ENCODE measurements at regions not wholly inside any gene's neighbourhood (a gene's known extent, or its start where the extent isn't known, plus 50 kb on each side); places are given as distances from the start of the nearest gene placed in this dataset.
"Not testable (repeated sequence)": the region's sequence is repeated elsewhere in the genome, so short reads cannot be mapped to it uniquely, and the experiment has no call there.

DNA sequence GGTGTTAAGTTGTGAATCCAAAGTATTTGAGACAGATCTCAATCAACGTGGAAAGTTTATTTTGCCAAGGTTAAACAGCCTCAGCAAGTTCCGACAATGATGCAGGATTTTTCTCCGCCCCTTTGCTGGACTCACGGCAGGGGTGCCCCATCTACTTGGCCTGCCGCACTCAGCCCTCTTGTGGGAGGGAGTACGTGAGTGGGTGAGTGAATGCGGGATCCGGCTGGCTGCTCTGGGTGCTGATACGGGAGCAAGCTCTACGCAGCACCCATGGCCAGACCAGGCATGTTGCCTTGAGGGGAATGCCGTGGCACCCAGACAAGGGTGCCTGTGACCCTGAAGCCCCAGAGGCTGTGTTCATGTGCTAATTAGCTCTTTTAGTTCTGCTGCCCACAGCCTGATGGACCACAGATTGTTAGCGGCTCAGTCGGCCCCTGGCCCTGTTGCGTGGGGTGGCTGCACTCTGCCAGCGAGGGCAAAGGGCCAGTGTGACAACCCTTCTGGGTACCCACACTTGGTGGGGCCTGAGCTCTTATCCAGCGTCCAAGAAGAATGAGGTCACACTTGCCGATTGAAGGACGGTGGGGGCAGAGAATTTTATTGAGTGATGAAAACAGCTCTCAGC, 81.2 kb upstream of the FAM153A start:
- not testable (repeated sequence) for H3K9me3 ChIP-seq (ENCODE audit: control insufficient read depth in 2 of 2, insufficient read depth in 1 of 2, low read depth in 1 of 2, low read length in 1 of 2); H3K36me3 ChIP-seq (ENCODE audit: control insufficient read depth in 2 of 2, insufficient read depth in 2 of 2, low read length in 1 of 2); H3K4me1 ChIP-seq (ENCODE audit: control insufficient read depth in 2 of 2, insufficient read depth in 2 of 2, low read length in 1 of 2); H3K27ac ChIP-seq (ENCODE audit: low read depth in 2 of 2, low read length in 1 of 2); H3K27me3 ChIP-seq (ENCODE audit: control insufficient read depth in 1 of 2, insufficient read depth in 2 of 2, low read length in 2 of 2); H3K4me3 ChIP-seq (ENCODE audit: low read depth in 1 of 2, low read length in 2 of 2)
- 57 to 63% methylated on average over 5 to 7 of the region's 18 CpGs for WGBS, 2 donors

DNA sequence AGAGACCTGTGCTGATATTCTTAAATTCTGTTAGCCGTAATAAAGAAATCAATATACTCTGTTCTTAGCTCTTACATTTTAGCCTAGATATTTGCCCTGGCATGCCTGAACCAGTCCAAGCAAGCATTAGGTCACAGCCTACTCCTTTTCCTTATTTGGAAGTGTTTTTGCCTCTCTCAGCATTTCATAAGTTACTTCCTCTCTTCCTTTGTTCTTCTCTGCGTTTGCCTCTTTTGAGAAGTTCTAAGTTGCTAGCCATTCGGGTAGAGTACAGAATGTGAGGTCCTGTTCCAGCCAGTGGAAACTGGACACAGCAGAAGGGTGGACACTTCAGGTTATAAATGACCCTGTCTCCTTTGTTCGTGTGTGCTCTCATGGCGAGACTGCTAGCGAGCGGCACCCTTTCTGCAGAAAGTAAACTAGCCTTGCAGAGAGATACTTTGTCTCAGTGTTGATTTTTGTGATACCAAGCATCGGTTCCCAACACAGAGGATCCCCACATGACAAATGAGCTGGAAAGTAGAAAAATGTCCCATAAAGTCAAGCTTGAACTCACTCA, 75.0 kb upstream of the FAM153A start:
- not testable (repeated sequence) for H3K27me3 ChIP-seq (ENCODE audit: control insufficient read depth in 1 of 2, insufficient read depth in 2 of 2, low read length in 2 of 2); H3K4me1 ChIP-seq (ENCODE audit: control insufficient read depth in 2 of 2, insufficient read depth in 2 of 2, low read length in 1 of 2); H3K36me3 ChIP-seq (ENCODE audit: control insufficient read depth in 2 of 2, insufficient read depth in 2 of 2, low read length in 1 of 2); H3K9me3 ChIP-seq (ENCODE audit: control insufficient read depth in 2 of 2, insufficient read depth in 1 of 2, low read depth in 1 of 2, low read length in 1 of 2); H3K4me3 ChIP-seq (ENCODE audit: low read depth in 1 of 2, low read length in 2 of 2); H3K27ac ChIP-seq (ENCODE audit: low read depth in 2 of 2, low read length in 1 of 2)
- WGBS, 2 donors, result 73 to 80% methylated on average over 7 of the region's 8 CpGs

DNA sequence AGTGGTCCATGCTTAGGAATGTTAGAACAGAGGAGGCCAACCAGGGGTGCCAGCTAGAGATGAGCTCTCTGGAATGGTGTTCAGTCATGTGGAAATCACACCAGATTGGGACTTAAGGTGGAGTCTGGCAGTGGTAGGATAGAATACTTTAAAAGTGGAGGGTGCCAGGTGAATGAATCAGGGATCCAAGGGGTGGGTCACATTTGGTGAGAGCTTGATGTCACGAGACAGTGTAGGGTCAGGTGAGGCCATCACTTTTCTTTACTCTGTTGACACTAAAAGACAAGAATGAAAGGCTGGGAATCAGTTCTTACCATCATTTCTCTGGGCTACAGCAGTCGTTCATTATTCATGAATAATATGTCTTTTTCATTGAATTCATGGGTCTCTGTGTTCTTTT, 73.8 kb upstream of the FAM153A start:
- H3K27ac ChIP-seq (ENCODE audit: low read depth in 2 of 2, low read length in 1 of 2); H3K9me3 ChIP-seq (ENCODE audit: control insufficient read depth in 2 of 2, insufficient read depth in 1 of 2, low read depth in 1 of 2, low read length in 1 of 2); H3K27me3 ChIP-seq (ENCODE audit: control insufficient read depth in 1 of 2, insufficient read depth in 2 of 2, low read length in 2 of 2); H3K4me1 ChIP-seq (ENCODE audit: control insufficient read depth in 2 of 2, insufficient read depth in 2 of 2, low read length in 1 of 2); H3K4me3 ChIP-seq (ENCODE audit: low read depth in 1 of 2, low read length in 2 of 2); H3K36me3 ChIP-seq (ENCODE audit: control insufficient read depth in 2 of 2, insufficient read depth in 2 of 2, low read length in 1 of 2): not testable (repeated sequence)
- 42 to 56% methylated on average over 1 of the region's 2 CpGs for WGBS, 2 donors

DNA sequence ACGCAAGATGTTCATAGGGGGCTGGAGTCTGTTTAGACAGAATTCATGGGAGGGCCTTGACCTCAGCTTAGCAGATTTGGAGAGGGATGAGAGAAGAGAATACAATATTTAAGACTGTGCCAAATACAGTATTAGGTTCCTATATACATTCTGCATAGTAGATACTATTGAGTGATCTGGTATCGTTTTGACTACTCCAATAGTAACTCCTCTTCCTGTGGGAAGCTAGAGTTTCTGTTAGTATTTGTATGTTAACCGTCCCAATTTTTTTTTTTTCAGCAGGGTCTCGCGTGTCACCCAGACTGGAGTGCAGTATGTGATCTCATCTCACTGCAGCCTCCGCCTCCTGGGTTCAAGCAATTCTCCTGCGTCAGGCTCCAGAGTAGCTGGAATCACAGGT, 65.2 kb upstream of the FAM153A start:
- H3K4me3 ChIP-seq (ENCODE audit: low read depth in 1 of 2, low read length in 2 of 2); H3K27me3 ChIP-seq (ENCODE audit: control insufficient read depth in 1 of 2, insufficient read depth in 2 of 2, low read length in 2 of 2); H3K36me3 ChIP-seq (ENCODE audit: control insufficient read depth in 2 of 2, insufficient read depth in 2 of 2, low read length in 1 of 2); H3K9me3 ChIP-seq (ENCODE audit: control insufficient read depth in 2 of 2, insufficient read depth in 1 of 2, low read depth in 1 of 2, low read length in 1 of 2); H3K4me1 ChIP-seq (ENCODE audit: control insufficient read depth in 2 of 2, insufficient read depth in 2 of 2, low read length in 1 of 2); H3K27ac ChIP-seq (ENCODE audit: low read depth in 2 of 2, low read length in 1 of 2): not testable (repeated sequence)
- 72 to 73% methylated on average over 6 of the region's 7 CpGs for WGBS, 2 donors

DNA sequence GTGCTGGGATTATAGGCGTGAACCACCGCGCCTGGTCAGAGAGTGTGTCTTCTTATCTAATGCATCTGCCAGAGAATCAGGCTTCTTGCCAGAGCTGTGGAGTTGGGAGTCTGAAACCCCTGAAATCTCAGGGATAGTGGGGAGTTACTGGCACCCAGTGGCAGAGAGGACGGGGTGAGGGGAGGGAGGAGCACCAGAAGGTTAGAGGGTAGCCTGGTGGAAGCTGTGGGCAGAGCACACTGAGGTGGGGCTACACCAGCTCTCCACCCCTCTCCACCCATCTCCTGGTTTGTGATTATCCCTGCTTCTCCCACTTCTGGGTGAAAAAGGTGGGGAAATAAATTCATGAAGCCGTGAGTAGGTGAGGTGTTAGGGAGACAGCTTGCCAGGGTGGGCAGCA, 63.9 kb upstream of the FAM153A start:
- not testable (repeated sequence) for H3K27me3 ChIP-seq (ENCODE audit: control insufficient read depth in 1 of 2, insufficient read depth in 2 of 2, low read length in 2 of 2); H3K9me3 ChIP-seq (ENCODE audit: control insufficient read depth in 2 of 2, insufficient read depth in 1 of 2, low read depth in 1 of 2, low read length in 1 of 2); H3K4me1 ChIP-seq (ENCODE audit: control insufficient read depth in 2 of 2, insufficient read depth in 2 of 2, low read length in 1 of 2); H3K36me3 ChIP-seq (ENCODE audit: control insufficient read depth in 2 of 2, insufficient read depth in 2 of 2, low read length in 1 of 2); H3K4me3 ChIP-seq (ENCODE audit: low read depth in 1 of 2, low read length in 2 of 2); H3K27ac ChIP-seq (ENCODE audit: low read depth in 2 of 2, low read length in 1 of 2)
- 48% methylated on average over 2 of the region's 5 CpGs; no CpG with 5 or more reads in 1 of the 2 donors for whole genome bisulfite sequencing, 2 donors

DNA sequence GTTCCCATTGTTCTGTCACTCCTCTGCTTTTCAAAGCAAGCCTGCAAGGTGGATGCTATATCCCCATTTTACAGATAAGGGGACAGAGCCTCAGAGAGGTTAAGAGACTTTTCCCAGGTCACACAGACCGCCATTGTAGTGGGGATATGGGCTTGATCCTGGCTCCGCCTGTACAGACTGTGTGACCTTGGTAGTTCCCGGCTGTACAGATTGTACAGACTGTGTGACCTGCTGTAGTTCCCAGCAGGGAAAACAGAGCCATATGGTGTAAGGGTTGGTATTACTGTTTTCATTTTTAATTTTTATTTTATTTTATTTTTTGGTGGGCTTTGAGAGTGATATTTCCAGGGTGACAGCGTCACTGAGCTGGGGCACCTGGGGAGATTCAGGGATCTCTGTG, 63.2 kb upstream of the FAM153A start:
- not testable (repeated sequence) for H3K4me3 ChIP-seq (ENCODE audit: low read depth in 1 of 2, low read length in 2 of 2); H3K27ac ChIP-seq (ENCODE audit: low read depth in 2 of 2, low read length in 1 of 2); H3K27me3 ChIP-seq (ENCODE audit: control insufficient read depth in 1 of 2, insufficient read depth in 2 of 2, low read length in 2 of 2); H3K36me3 ChIP-seq (ENCODE audit: control insufficient read depth in 2 of 2, insufficient read depth in 2 of 2, low read length in 1 of 2); H3K4me1 ChIP-seq (ENCODE audit: control insufficient read depth in 2 of 2, insufficient read depth in 2 of 2, low read length in 1 of 2); H3K9me3 ChIP-seq (ENCODE audit: control insufficient read depth in 2 of 2, insufficient read depth in 1 of 2, low read depth in 1 of 2, low read length in 1 of 2)
- 91 to 94% methylated on average over 1 of the region's 4 CpGs for WGBS, 2 donors

DNA sequence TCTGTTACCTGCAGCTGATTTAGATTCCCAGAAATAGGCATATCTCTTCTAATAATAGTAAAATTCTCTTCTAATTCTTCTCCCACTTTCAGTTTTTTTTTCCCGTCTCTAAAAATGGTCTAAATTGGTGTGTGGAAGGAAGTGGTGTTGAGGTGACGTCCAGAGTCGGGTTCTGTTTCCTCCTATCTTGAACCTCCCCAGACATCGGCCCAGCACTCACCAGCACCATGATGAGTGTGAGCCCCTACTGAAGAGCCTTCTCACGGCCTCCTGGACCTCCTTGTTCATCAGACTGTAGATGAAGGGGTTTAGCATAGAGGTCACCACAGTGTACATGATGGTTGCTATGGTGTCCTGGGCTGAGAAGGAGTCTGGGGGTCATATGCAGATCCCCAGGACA, 53.5 kb upstream of the FAM153A start:
- 62 to 77% methylated on average over 3 to 4 of the region's 5 CpGs for WGBS, 2 donors
- H3K4me1 ChIP-seq (ENCODE audit: control insufficient read depth in 2 of 2, insufficient read depth in 2 of 2, low read length in 1 of 2); H3K36me3 ChIP-seq (ENCODE audit: control insufficient read depth in 2 of 2, insufficient read depth in 2 of 2, low read length in 1 of 2); H3K4me3 ChIP-seq (ENCODE audit: low read depth in 1 of 2, low read length in 2 of 2); H3K27ac ChIP-seq (ENCODE audit: low read depth in 2 of 2, low read length in 1 of 2); H3K27me3 ChIP-seq (ENCODE audit: control insufficient read depth in 1 of 2, insufficient read depth in 2 of 2, low read length in 2 of 2); H3K9me3 ChIP-seq (ENCODE audit: control insufficient read depth in 2 of 2, insufficient read depth in 1 of 2, low read depth in 1 of 2, low read length in 1 of 2): not testable (repeated sequence)

Measured in esophagus (tissue), 2 donors.